WERI-Rb-1 (cell line): ENCODE measurements at regions not wholly inside any gene's neighbourhood (a gene's known extent, or its start where the extent isn't known, plus 50 kb on each side); places are given as distances from the start of the nearest gene placed in this dataset.

Experiments used
- DNase-seq: peaks from one replicate; pipeline ENCODE4 v3.0.0-alpha.2; 2020
- H3K27ac ChIP-seq: fragments of 250-450 bp; sonication (Bioruptor Pico); 2 replicates; pipeline ENCODE4 v1.5.1; 2020; ENCODE audit warnings: mild to moderate bottlenecking, moderate library complexity
- H3K27me3 ChIP-seq: fragments of 250-450 bp; sonication (Bioruptor Pico); 2 replicates; pipeline ENCODE4 v1.5.1; 2021; ENCODE audit warnings: mild to moderate bottlenecking, low read depth, moderate library complexity; ENCODE audit not compliant: insufficient read depth, severe bottlenecking
- H3K36me3 ChIP-seq: fragments of 250-450 bp; sonication (Bioruptor Pico); 2 replicates; pipeline ENCODE4 v1.5.1; 2020; ENCODE audit warnings: mild to moderate bottlenecking, moderate library complexity
- H3K4me3 ChIP-seq: 2 replicates; pipeline ENCODE4 v1.5.1; 2011; ENCODE audit warnings: low read depth, mild to moderate bottlenecking, control low read depth, low read length
- H3K9me3 ChIP-seq: fragments of 250-450 bp; sonication (Bioruptor Pico); 2 replicates; pipeline ENCODE4 v1.5.1; 2021; ENCODE audit warnings: mild to moderate bottlenecking, moderate library complexity; ENCODE audit not compliant: severe bottlenecking
- TF ChIP-seq, protein P1 (sequence below): IDR thresholded peaks from 2 replicates; pipeline ENCODE4 v1.5.1; 2011; ENCODE audit warnings: low read depth, mild to moderate bottlenecking, control low read depth, inconsistent platforms, low read length

DNA sequence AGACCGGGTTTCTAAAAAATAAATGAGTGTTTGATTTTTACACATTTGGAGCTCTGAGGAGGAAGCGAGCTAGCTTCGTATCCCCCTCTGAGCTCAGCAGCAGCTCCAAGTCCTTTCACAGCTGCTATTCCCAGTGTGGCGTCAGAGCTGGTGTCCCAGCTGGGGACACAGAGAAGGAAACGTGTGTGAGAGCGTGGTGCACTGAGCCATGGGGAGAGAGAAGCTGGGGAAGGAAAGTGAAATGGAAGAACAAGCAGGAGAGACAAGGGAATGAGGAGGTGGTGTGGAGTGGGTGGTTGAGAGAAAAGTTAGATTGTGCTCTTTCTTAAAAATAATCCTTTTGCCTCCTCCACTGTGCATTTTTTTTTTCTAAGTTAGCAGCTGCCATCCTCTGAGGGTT, 79.5 kb upstream of the SLC4A4 start:
- Histone ChIP-seq H3K27me3 (no peaks in the 10 kb centered on the region), H3K36me3 (no peaks in the 10 kb centered on the region), H3K27ac (no peak overlapping the region), H3K9me3 (no peaks in the 10 kb centered on the region), H3K4me3 (no peak overlapping the region)
- TF ChIP-seq, protein P1, sequence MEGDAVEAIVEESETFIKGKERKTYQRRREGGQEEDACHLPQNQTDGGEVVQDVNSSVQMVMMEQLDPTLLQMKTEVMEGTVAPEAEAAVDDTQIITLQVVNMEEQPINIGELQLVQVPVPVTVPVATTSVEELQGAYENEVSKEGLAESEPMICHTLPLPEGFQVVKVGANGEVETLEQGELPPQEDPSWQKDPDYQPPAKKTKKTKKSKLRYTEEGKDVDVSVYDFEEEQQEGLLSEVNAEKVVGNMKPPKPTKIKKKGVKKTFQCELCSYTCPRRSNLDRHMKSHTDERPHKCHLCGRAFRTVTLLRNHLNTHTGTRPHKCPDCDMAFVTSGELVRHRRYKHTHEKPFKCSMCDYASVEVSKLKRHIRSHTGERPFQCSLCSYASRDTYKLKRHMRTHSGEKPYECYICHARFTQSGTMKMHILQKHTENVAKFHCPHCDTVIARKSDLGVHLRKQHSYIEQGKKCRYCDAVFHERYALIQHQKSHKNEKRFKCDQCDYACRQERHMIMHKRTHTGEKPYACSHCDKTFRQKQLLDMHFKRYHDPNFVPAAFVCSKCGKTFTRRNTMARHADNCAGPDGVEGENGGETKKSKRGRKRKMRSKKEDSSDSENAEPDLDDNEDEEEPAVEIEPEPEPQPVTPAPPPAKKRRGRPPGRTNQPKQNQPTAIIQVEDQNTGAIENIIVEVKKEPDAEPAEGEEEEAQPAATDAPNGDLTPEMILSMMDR: no peak
- no peak for DNase-seq

DNA sequence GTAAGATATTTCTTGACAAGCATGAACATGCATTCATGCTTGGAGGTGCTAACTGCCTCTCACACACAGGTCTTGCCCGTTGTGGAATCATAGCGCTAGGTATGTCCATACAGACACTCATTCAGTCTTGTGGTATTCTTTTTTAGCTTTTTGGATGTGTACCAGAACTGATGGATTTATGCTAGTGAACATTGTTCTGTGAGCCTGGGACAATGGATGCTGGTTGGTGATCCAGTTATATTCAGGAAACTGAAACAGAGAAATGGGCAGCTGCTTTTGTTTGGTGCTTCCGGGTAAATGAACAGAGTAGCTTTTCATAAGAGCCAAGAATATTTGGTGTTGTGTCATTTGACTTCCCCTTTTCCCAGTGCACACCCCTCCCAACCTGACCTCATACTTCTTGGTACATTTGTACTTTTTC, 78.9 kb upstream of the SLC4A4 start:
- H3K36me3 ChIP-seq: no peaks in the 10 kb centered on the region
- H3K4me3 ChIP-seq: no peak overlapping the region
- no peak overlapping the region for H3K27ac ChIP-seq
- H3K9me3 ChIP-seq: no peaks in the 10 kb centered on the region
- TF ChIP-seq, protein P1: no peak
- no peak for DNase-seq
- no peaks in the 10 kb centered on the region for H3K27me3 ChIP-seq

DNA sequence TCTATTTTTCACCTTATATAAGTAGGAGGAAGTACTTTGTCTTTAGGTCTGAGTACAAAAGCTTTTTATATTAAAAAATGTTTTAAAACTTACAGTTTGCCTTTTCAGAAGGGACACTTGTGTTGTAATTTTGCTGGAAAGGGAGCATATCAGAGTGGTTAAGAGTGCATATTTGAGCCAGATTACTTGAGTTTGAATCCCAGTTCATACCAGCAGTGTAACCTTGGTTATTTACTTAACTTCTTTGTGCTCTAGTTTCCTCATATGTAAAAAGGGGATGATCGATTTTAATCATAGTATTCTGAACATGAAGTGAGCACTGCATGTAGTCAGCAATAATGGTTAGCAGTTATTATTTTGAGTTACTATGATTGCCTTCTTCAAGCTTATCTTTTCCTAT, 78.3 kb upstream of the SLC4A4 start:
- TF ChIP-seq, protein P1: no peak
- no peaks in the 10 kb centered on the region for H3K9me3 ChIP-seq
- no peak overlapping the region for H3K27ac ChIP-seq
- no peak overlapping the region for H3K4me3 ChIP-seq
- H3K36me3 ChIP-seq: no peaks in the 10 kb centered on the region
- DNase-seq: no peak
- H3K27me3 ChIP-seq: no peaks in the 10 kb centered on the region

DNA sequence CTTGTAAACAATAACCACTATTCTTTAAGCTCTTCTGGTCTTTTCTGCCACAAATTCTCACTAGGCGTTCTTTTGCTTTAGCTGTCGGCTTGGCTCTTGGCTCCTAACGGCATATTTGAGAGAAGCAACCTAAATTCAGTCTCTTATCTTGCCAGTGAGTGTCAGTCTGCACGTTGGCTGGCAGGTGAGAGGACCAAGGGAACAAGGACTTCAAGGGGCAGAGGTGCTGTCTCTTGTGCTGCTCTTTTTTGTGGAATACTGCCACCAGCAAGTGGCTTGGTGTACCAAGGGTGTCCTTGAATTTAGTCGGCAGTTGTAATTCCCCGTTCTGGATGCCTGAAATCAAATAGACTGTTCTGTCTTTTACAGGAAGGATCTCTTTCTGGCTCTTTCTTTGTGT, 77.8 kb upstream of the SLC4A4 start:
- no peak for DNase-seq
- H3K4me3 ChIP-seq: no peak overlapping the region
- no peaks in the 10 kb centered on the region for H3K9me3 ChIP-seq
- TF ChIP-seq, protein P1: no peak
- no peaks in the 10 kb centered on the region for H3K27me3 ChIP-seq
- H3K36me3 ChIP-seq: no peaks in the 10 kb centered on the region
- H3K27ac ChIP-seq: no peak overlapping the region

DNA sequence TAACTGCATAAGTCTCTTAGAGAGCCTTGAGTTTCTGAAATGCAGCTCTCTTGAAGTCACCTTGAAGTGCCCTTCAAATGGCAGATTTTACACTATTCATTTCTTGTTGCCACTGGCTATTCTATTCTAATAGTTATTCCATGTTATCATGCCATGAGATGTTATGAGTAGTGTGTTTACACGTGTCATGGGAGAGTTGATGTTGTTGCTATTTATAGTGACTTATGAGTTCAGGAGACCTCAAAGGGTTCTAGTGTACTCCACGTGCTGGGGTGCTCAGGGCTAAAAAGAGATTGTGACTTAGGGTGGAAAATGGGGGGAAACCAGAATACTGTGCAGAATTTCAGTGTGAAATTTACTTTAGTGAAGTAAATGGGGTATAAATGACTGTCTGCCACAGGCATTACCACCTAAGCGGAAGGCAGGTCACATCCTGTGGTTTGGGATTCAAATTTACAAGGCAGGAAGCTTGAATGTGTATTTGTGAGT, 77.1 kb upstream of the SLC4A4 start:
- Histone ChIP-seq H3K27ac (no peak overlapping the region), H3K27me3 (no peaks in the 10 kb centered on the region), H3K9me3 (no peaks in the 10 kb centered on the region), H3K4me3 (no peak overlapping the region), H3K36me3 (no peaks in the 10 kb centered on the region)
- DNase-seq: no peak
- TF ChIP-seq, protein P1: no peak

DNA sequence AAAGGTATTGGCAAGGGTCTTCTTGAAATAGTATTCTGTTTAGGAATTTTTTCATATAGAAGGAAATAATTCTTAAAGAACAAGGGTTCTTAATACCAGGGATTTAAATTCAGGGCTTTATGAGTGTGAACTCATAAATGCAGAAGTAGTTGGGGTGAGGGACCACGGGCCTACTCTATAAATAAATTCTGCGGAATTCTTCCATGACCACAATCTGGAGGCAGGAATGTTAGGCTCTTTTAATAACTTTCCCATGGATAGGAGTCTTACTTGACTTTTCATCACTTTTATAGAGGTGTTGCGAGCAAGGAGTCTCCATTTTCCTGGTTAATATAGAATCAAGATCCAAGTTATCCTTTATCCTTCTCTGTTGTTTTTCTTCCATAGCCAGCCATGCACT, 76.7 kb upstream of the SLC4A4 start:
- Histone ChIP-seq H3K27ac (no peak overlapping the region), H3K27me3 (no peaks in the 10 kb centered on the region), H3K9me3 (no peaks in the 10 kb centered on the region), H3K36me3 (no peaks in the 10 kb centered on the region), H3K4me3 (no peak overlapping the region)
- DNase-seq: no peak
- TF ChIP-seq, protein P1: no peak
